K562 (cell line): ENCODE measurements at regions not wholly inside any gene's neighbourhood (a gene's known extent, or its start where the extent isn't known, plus 50 kb on each side); places are given as distances from the start of the nearest gene placed in this dataset.

ENCODE experiments used
- ATAC-seq: fragments of 200-7000 bp; cut with Tn5 transposase; 3 replicates; pipeline ENCODE4 v1.9.1; 2020; ENCODE audit warnings: moderate library complexity
- BruUV-seq: library from RNA; stranded (reverse); fragments of 400-500 nt; replicated peaks from 2 replicates; lab custom pipeline; 2021; lab: Mats Ljungman, UMichigan
- CTCF ChIA-PET: fragments of 300-600 bp; formaldehyde crosslinking; extraction: SDS; loops from one replicate; lab custom pipeline; 2021; ENCODE audit warnings: low intra/inter-chr PET ratio; lab: Yijun Ruan, JAX
- POLR2A ChIA-PET: fragments of 300-600, 350-650 bp; sonication (Branson Sonifier 250); formaldehyde crosslinking; extraction: SDS; loops from one replicate; lab custom pipeline; 2021; ENCODE audit warnings: antibody characterized with exemption, inconsistent platforms; lab: Yijun Ruan, JAX
- DNase-seq, 4 experiments: peaks; one replicate each; pipeline versions ENCODE4 v3.0.0 to v3.0.0-alpha.2; 2011 to 2018; ENCODE audit warnings: low spot score in 3 of 4, mixed read lengths in 3 of 4; ENCODE audit errors: extremely low read depth in 1 of 4
- FAIRE-seq: peaks from 2 replicates; lab custom pipeline; 2011; peaks lifted over from hg19 to GRCh38; lab: Jason Lieb, UNC
- H2AFZ ChIP-seq: 2 replicates; pipeline ENCODE4 v1.6.0; 2011; ENCODE audit warnings: low read depth, low read length, control low read depth, inconsistent platforms
- H3K27ac ChIP-seq: fragments of 200-600 bp; 3 replicates; pipeline ENCODE4 v1.8.0; 2011; ENCODE audit warnings: low read depth, mild to moderate bottlenecking, control low read depth, inconsistent platforms, low read length, moderate library complexity, mixed read lengths; ENCODE audit errors: extremely low read depth
- H3K27me3 ChIP-seq, 2 experiments: fragments of 300-600 bp in 1 of 2; 2 replicates in 1 of 2; 3 replicates in 1 of 2; pipeline versions ENCODE4 v1.6.0 to v1.8.0; 2011; ENCODE audit warnings: inconsistent platforms in 2 of 2, low read length in 2 of 2, mild to moderate bottlenecking in 1 of 2, mixed read lengths in 1 of 2, moderate library complexity in 1 of 2; ENCODE audit not compliant: control insufficient read depth in 2 of 2, insufficient read depth in 2 of 2
- H3K36me3 ChIP-seq: fragments of 300-600 bp; 3 replicates; pipeline ENCODE4 v1.8.0; 2011; ENCODE audit warnings: mild to moderate bottlenecking, low read length, inconsistent platforms; ENCODE audit not compliant: control insufficient read depth, insufficient read depth
- H3K4me1 ChIP-seq, 2 experiments: fragments of 200-600 bp in 1 of 2; replicated peaks in 1 of 2; 2 replicates in 1 of 2; 3 replicates in 1 of 2; pipeline versions ENCODE4 v1.5.1 to v1.8.0; 2011; ENCODE audit warnings: inconsistent platforms in 2 of 2, low read length in 2 of 2, mild to moderate bottlenecking in 1 of 2, mixed read lengths in 1 of 2, moderate library complexity in 1 of 2; ENCODE audit not compliant: control insufficient read depth in 2 of 2, insufficient read depth in 2 of 2
- H3K4me2 ChIP-seq: 2 replicates; pipeline ENCODE4 v1.6.1; 2011; ENCODE audit warnings: low read length, control low read depth, inconsistent platforms, mixed read lengths; ENCODE audit not compliant: insufficient read depth
- H3K4me3 ChIP-seq: fragments of 200-600 bp; sonication (generic), shearing (Covaris generic); 2 replicates; pipeline ENCODE4 v1.5.1; 2016; ENCODE audit warnings: control low read depth, inconsistent platforms
- H3K79me2 ChIP-seq: fragments of 200-600 bp; 3 replicates; pipeline ENCODE4 v1.8.0; 2011; ENCODE audit warnings: low read length, inconsistent platforms; ENCODE audit not compliant: control insufficient read depth, insufficient read depth
- H3K9ac ChIP-seq, 2 experiments: 2 replicates each; pipeline versions ENCODE4 v1.6.0 to v1.6.1; 2011; ENCODE audit warnings: low read depth in 2 of 2, low read length in 2 of 2, control low read depth in 1 of 2, inconsistent platforms in 1 of 2, mild to moderate bottlenecking in 1 of 2, mixed read lengths in 1 of 2; ENCODE audit not compliant: insufficient read depth in 1 of 2
- H3K9me1 ChIP-seq: one replicate; pipeline ENCODE4 v1.6.0; 2011; ENCODE audit warnings: inconsistent platforms, mild to moderate bottlenecking, low read length, moderate library complexity; ENCODE audit not compliant: control insufficient read depth, insufficient read depth
- H3K9me3 ChIP-seq: replicated peaks from 2 replicates; pipeline ENCODE4 v1.5.1; 2011; ENCODE audit warnings: low read depth, low read length, inconsistent platforms; ENCODE audit not compliant: control insufficient read depth, insufficient read depth
- H4K20me1 ChIP-seq: replicated peaks from 2 replicates; pipeline ENCODE4 v1.6.1; 2011; ENCODE audit warnings: low read length, inconsistent platforms, mixed read lengths; ENCODE audit not compliant: control insufficient read depth, insufficient read depth
- BRF1 ChIP-seq: IDR thresholded peaks from 3 replicates; pipeline ENCODE4 v1.6.1; 2011; ENCODE audit warnings: borderline replicate concordance, mild to moderate bottlenecking; ENCODE audit not compliant: insufficient read length; ENCODE audit errors: extremely low read depth
- CBX3 ChIP-seq, 2 experiments: IDR thresholded peaks; 1 replicate in 1 of 2; 2 replicates in 1 of 2; pipeline ENCODE4 v1.6.1; 2012; ENCODE audit warnings: inconsistent platforms in 2 of 2, low read length in 2 of 2, borderline replicate concordance in 1 of 2, control low read depth in 1 of 2
- CCNT2 ChIP-seq: IDR thresholded peaks from 2 replicates; pipeline ENCODE4 v1.6.1; 2011; ENCODE audit warnings: borderline replicate concordance, low read depth, mild to moderate bottlenecking, moderate library complexity, mixed read lengths, low read length; ENCODE audit not compliant: insufficient read length; ENCODE audit errors: extremely low read depth
- ETV5 ChIP-seq: sonication (generic); formaldehyde crosslinking; IDR thresholded peaks from 2 replicates; pipeline ENCODE4 v1.4.0; 2020; ENCODE audit warnings: low read depth, mild to moderate bottlenecking, missing genetic modification reagents
- FOSL1 ChIP-seq: fragments of 200-800 bp; sonication (Bioruptor generic); conservative IDR thresholded peaks from 2 replicates; pipeline ENCODE4 v1.6.1; 2016; ENCODE audit warnings: missing genetic modification characterization, missing compliant biosample characterization
- MTA3 ChIP-seq: fragments of 450-650 bp; formaldehyde crosslinking; IDR thresholded peaks from 2 replicates; pipeline ENCODE4 v1.6.1; 2017; ENCODE audit warnings: mild to moderate bottlenecking, borderline replicate concordance
- TRIM28 ChIP-seq: fragments of 450-650 bp; IDR thresholded peaks from 2 replicates; pipeline ENCODE4 v1.6.1; 2017
- ZC3H4 ChIP-seq: sonication (generic); formaldehyde crosslinking; IDR thresholded peaks from 2 replicates; pipeline ENCODE4 v1.9.0; 2021; ENCODE audit warnings: missing genetic modification reagents, borderline replicate concordance
- ZFX ChIP-seq: sonication (generic); formaldehyde crosslinking; IDR thresholded peaks from 2 replicates; pipeline ENCODE4 v1.8.0; 2022; ENCODE audit warnings: mild to moderate bottlenecking, missing genetic modification reagents, moderate library complexity
- WGBS: fragments of 100-300 bp; shearing (Covaris generic); methylation state at CpG from one replicate; pipeline ENCODE4 v1.1.6; 2016; ENCODE audit warnings: low coverage, mixed read lengths; ENCODE audit not compliant: insufficient coverage; ENCODE audit errors: missing lambda C conversion rate; 5-methylcytosine and 5-hydroxymethylcytosine counted together
- in situ Hi-C: fragments of 300-500 bp; cut with MboI; formaldehyde crosslinking; loops from 4 replicates; pipeline ENCODE4 v1.15.0; 2018; ENCODE audit warnings: inconsistent platforms, mixed read lengths
- intact Hi-C: fragments of 100-400 bp; cut with micrococcal nuclease; formaldehyde crosslinking; loops from 2 replicates; pipeline ENCODE4 v1.14.2; 2022
- TF ChIP-seq, protein P1 (sequence below): sonication (generic); formaldehyde crosslinking; IDR thresholded peaks from 2 replicates; pipeline ENCODE4 v1.9.0; 2022; ENCODE audit warnings: mild to moderate bottlenecking, missing genetic modification reagents
- TF ChIP-seq, protein P2 (sequence below): sonication (generic); formaldehyde crosslinking; IDR thresholded peaks from 2 replicates; pipeline ENCODE4 v1.8.0; 2022; ENCODE audit warnings: missing genetic modification reagents, mild to moderate bottlenecking, moderate library complexity, borderline replicate concordance
- TF ChIP-seq, protein P3 (sequence below): fragments of 150-350 bp; IDR thresholded peaks from 2 replicates; pipeline ENCODE4 v1.6.1; 2014; ENCODE audit warnings: low read depth, mild to moderate bottlenecking, low read length, borderline replicate concordance

DNA sequence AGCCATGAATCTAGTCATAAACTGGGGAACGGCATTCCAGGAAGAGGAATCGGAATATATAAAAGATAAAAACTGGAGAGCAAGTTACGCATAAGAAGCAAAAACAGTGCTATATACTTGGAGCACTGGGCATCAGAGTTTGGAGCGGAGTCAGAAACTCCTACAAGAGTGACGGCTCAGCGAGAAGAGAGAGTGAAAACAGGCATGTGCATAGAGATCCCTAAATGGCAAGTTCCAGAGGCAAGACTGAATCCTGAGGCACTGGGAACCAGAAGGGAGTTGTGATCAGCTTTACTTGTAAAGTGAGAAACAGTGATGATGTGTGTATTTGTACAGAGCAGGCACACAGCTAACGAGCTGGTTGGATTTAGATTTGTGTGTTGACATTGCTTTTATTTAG is 514.4 kb upstream of the TNC start (continued):
- no peak for TF ChIP-seq CCNT2
- TF ChIP-seq ZFX: no peak

DNA sequence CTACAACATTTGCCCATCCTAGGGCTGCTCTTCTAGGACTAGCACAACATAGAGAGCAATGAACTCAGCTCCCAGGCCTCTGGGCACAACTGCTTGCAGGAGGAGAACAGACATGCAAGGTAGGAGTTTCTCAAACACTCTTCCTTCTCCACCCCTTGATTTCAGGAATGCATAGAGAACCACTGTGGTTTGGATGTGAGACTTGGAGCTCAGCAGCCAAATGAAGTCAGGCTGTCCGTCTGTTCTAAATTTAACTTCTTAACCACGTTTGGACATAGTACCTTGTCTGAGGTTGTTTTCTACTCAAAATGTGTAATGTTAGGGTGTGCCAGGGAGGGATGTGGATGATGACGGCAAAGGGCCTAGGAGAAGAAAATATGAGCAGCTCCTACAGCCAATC is 515.1 kb upstream of the TNC start:
- no TSS peak for BruUV-seq
- DNase-seq (no peak), FAIRE-seq (no peak), ATAC-seq (no peak)
- Histone ChIP-seq H3K9me1 (no peaks in the 10 kb centered on the region), H3K4me1 (no peaks in the 10 kb centered on the region), H3K4me2 (no peak overlapping the region), H3K9me3 (no peaks in the 10 kb centered on the region), H3K27ac (no peak overlapping the region), H3K9ac (no peak overlapping the region), H3K79me2 (no peaks in the 10 kb centered on the region), H3K4me3 (no peak overlapping the region), H3K27me3 (no peaks in the 10 kb centered on the region), H4K20me1 (no peaks in the 10 kb centered on the region), H2AFZ (no peak overlapping the region), H3K36me3 (no peaks in the 10 kb centered on the region)
- intact Hi-C loops (no loop called here), in situ Hi-C loops (no loop called here)
- TF ChIP-seq, protein P1, sequence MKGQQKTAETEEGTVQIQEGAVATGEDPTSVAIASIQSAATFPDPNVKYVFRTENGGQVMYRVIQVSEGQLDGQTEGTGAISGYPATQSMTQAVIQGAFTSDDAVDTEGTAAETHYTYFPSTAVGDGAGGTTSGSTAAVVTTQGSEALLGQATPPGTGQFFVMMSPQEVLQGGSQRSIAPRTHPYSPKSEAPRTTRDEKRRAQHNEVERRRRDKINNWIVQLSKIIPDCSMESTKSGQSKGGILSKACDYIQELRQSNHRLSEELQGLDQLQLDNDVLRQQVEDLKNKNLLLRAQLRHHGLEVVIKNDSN (CRISPR knock-in tag): no peak
- TF ChIP-seq BRF1: no peak
- TF ChIP-seq ETV5: no peak
- TF ChIP-seq, protein P2, sequence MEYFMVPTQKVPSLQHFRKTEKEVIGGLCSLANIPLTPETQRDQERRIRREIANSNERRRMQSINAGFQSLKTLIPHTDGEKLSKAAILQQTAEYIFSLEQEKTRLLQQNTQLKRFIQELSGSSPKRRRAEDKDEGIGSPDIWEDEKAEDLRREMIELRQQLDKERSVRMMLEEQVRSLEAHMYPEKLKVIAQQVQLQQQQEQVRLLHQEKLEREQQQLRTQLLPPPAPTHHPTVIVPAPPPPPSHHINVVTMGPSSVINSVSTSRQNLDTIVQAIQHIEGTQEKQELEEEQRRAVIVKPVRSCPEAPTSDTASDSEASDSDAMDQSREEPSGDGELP (CRISPR knock-in tag): no peak
- TF ChIP-seq, protein P3, sequence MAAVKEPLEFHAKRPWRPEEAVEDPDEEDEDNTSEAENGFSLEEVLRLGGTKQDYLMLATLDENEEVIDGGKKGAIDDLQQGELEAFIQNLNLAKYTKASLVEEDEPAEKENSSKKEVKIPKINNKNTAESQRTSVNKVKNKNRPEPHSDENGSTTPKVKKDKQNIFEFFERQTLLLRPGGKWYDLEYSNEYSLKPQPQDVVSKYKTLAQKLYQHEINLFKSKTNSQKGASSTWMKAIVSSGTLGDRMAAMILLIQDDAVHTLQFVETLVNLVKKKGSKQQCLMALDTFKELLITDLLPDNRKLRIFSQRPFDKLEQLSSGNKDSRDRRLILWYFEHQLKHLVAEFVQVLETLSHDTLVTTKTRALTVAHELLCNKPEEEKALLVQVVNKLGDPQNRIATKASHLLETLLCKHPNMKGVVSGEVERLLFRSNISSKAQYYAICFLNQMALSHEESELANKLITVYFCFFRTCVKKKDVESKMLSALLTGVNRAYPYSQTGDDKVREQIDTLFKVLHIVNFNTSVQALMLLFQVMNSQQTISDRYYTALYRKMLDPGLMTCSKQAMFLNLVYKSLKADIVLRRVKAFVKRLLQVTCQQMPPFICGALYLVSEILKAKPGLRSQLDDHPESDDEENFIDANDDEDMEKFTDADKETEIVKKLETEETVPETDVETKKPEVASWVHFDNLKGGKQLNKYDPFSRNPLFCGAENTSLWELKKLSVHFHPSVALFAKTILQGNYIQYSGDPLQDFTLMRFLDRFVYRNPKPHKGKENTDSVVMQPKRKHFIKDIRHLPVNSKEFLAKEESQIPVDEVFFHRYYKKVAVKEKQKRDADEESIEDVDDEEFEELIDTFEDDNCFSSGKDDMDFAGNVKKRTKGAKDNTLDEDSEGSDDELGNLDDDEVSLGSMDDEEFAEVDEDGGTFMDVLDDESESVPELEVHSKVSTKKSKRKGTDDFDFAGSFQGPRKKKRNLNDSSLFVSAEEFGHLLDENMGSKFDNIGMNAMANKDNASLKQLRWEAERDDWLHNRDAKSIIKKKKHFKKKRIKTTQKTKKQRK: no peak
- TF ChIP-seq MTA3: no peak
- TF ChIP-seq ZC3H4 (CRISPR knock-in tag): no peak
- no peak for TF ChIP-seq TRIM28
- TF ChIP-seq FOSL1 (tag): no peak
- TF ChIP-seq CBX3 (IDR thresholded peaks at IDR 0.05; ENCODE audit: borderline replicate concordance in 1 of 2, low read length in 2 of 2): no peak
- WGBS: 7% methylated on average over 3 of the region's 3 CpGs
- CTCF ChIA-PET: no interaction called here
- POLR2A ChIA-PET: no interaction called here
